ENCODE measurements at regions not wholly inside any gene's neighbourhood (a gene's known extent, or its start where the extent isn't known, plus 50 kb on each side); places are given as distances from the start of the nearest gene placed in this dataset.

DNA sequence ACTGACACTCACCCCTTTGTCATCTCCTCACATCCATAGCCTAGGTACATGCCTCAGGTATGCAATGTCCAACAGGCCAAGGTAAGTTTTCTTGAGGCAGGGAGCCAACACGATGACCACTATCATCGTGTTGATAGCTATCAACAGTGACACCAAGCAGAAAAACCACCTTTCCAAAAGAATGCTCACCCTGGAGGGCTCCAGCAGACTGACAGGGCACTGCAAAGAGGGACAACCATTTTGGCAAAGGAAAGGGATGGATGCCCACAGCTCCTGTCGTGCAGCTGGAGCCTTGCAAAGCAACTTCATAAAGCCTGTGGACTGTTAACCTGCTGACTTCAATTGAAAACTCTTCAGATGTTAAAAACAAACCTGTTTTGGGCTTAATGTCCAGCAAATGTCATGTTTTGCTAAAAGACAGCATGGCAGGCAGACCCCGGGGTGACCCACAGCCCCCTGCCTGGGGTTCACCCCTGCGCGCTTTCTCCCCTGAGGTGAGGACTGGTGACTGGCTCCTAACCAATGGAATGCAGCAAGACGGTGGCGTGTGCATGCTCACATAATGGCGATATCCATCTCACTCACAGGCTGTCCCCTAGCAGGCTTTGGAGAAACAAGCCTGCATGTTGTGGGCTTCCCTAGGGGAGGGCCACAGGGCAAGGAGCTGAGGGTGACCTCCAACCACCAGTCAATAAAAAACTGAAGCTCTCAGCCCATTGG is 293.8 kb downstream of the TCERG1L start:
- Histone ChIP-seq H3K36me3 (ENCODE audit: insufficient read depth, low read length) (no peaks in the 10 kb centered on the region), H3K4me3 (ENCODE audit: low read depth, low read length, poor library complexity, severe bottlenecking) (no peak overlapping the region), H4K20me1 (ENCODE audit: insufficient read depth, low read length) (no peaks in the 10 kb centered on the region), H3K9me3 (ENCODE audit: low read length) (no peaks in the 10 kb centered on the region), H2AFZ (ENCODE audit: low read length) (no peak overlapping the region), H3K27ac (ENCODE audit: low read depth, low read length, poor library complexity, severe bottlenecking) (no peak overlapping the region), H3K79me2 (ENCODE audit: insufficient read depth, low read depth, low read length) (no peaks in the 10 kb centered on the region), H3K9me2 (ENCODE audit: insufficient read depth, low read length) (no peaks in the 10 kb centered on the region), H3K4me1 (ENCODE audit: insufficient read depth, low read length, poor library complexity, severe bottlenecking) (no peaks in the 10 kb centered on the region), H3K4me2 (ENCODE audit: low read length) (no peak overlapping the region)
- no TSS peak for BruUV-seq (replicated peaks)
- intact Hi-C loops (cut with micrococcal nuclease; ENCODE audit: unreplicated experiment): no loop called here
- ChIA-PET POLR2A (no interaction called here), CTCF (ENCODE audit: unreplicated experiment) (no interaction called here)
- TF ChIP-seq EZH2phosphoT487 (IDR thresholded peaks at IDR 0.05; ENCODE audit: borderline replicate concordance, low read depth, low read length): no peak
- TF ChIP-seq, protein P1, sequence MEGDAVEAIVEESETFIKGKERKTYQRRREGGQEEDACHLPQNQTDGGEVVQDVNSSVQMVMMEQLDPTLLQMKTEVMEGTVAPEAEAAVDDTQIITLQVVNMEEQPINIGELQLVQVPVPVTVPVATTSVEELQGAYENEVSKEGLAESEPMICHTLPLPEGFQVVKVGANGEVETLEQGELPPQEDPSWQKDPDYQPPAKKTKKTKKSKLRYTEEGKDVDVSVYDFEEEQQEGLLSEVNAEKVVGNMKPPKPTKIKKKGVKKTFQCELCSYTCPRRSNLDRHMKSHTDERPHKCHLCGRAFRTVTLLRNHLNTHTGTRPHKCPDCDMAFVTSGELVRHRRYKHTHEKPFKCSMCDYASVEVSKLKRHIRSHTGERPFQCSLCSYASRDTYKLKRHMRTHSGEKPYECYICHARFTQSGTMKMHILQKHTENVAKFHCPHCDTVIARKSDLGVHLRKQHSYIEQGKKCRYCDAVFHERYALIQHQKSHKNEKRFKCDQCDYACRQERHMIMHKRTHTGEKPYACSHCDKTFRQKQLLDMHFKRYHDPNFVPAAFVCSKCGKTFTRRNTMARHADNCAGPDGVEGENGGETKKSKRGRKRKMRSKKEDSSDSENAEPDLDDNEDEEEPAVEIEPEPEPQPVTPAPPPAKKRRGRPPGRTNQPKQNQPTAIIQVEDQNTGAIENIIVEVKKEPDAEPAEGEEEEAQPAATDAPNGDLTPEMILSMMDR (conservative IDR thresholded peaks at IDR 0.05; ENCODE audit: low read length): no peak
- no peak for DNase-seq (ENCODE audit: low spot score)

DNA sequence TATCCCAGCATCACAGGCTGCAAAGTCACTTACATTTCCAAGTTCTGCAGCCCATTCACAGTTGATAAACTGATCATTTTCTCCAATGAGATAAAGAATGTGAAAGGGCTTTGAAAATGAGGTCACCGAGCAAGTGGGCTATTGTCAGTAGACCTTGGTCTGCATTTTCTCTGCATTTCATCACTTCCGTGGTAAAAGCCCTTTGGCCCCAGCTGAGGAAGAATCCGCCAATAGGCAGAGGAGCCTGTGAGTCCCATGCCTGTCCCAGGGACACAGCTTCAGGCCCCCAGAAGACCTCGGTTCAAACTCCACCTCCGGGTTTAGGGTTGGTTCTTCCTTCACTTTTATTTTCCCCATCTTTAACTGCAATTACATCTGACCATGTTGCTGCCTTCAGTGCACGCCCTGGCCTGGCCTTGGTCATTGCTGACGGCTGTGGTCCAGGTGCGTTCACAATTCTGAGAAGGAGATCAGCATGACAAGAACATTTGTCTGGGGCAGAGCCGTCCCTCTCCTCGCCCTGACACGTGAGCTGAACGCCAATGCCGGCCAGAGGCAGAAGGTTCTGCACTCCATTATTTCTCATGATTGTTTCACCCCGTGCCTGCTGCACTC is 292.5 kb downstream of the TCERG1L start:
- no TSS peak for BruUV-seq (replicated peaks)
- H3K27ac ChIP-seq (ENCODE audit: low read depth, low read length, poor library complexity, severe bottlenecking): no peak overlapping the region
- intact Hi-C loops (cut with micrococcal nuclease; ENCODE audit: unreplicated experiment): no loop called here
- no peaks in the 10 kb centered on the region for H4K20me1 ChIP-seq (ENCODE audit: insufficient read depth, low read length)
- H3K79me2 ChIP-seq (ENCODE audit: insufficient read depth, low read depth, low read length): no peaks in the 10 kb centered on the region
- no peaks in the 10 kb centered on the region for H3K36me3 ChIP-seq (ENCODE audit: insufficient read depth, low read length)
- H3K4me3 ChIP-seq (ENCODE audit: low read depth, low read length, poor library complexity, severe bottlenecking): no peak overlapping the region
- ChIA-PET POLR2A (no interaction called here), CTCF (ENCODE audit: unreplicated experiment) (no interaction called here)
- H2AFZ ChIP-seq (ENCODE audit: low read length): no peak overlapping the region
- no peaks in the 10 kb centered on the region for H3K4me1 ChIP-seq (ENCODE audit: insufficient read depth, low read length, poor library complexity, severe bottlenecking)
- TF ChIP-seq EZH2phosphoT487 (IDR thresholded peaks at IDR 0.05; ENCODE audit: borderline replicate concordance, low read depth, low read length): no peak
- TF ChIP-seq, protein P1 (conservative IDR thresholded peaks at IDR 0.05; ENCODE audit: low read length): no peak
- H3K9me3 ChIP-seq (ENCODE audit: low read length): no peaks in the 10 kb centered on the region
- no peak overlapping the region for H3K4me2 ChIP-seq (ENCODE audit: low read length)
- no peaks in the 10 kb centered on the region for H3K9me2 ChIP-seq (ENCODE audit: insufficient read depth, low read length)
- no peak for DNase-seq (ENCODE audit: low spot score)

DNA sequence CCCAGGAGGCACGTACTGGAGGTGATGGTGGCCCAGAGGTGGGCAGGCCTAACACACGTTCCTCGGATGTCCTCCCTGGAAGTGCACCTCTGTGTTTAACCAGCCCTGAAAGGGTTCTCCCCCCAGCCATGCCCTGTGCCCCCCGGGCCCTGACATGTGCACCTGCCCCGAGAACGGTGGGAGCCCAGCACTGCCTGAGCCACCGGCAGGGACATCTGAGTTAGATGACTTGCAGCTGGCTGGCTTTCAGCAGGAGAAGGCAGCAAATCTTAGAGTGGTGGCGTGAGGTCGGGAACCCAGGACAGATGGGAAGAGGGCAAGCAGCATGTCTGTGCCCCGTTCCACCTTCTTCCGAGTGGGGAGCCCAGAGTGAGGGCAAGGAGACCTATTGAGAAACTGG is 291.8 kb downstream of the TCERG1L start:
- ChIA-PET POLR2A (no interaction called here), CTCF (ENCODE audit: unreplicated experiment) (no interaction called here)
- Histone ChIP-seq H3K27ac (ENCODE audit: low read depth, low read length, poor library complexity, severe bottlenecking) (no peak overlapping the region), H3K9me2 (ENCODE audit: insufficient read depth, low read length) (no peaks in the 10 kb centered on the region), H4K20me1 (ENCODE audit: insufficient read depth, low read length) (no peaks in the 10 kb centered on the region), H3K4me1 (ENCODE audit: insufficient read depth, low read length, poor library complexity, severe bottlenecking) (no peaks in the 10 kb centered on the region), H3K9me3 (ENCODE audit: low read length) (no peaks in the 10 kb centered on the region), H3K4me3 (ENCODE audit: low read depth, low read length, poor library complexity, severe bottlenecking) (no peak overlapping the region), H3K36me3 (ENCODE audit: insufficient read depth, low read length) (no peaks in the 10 kb centered on the region), H2AFZ (ENCODE audit: low read length) (no peak overlapping the region), H3K79me2 (ENCODE audit: insufficient read depth, low read depth, low read length) (no peaks in the 10 kb centered on the region), H3K4me2 (ENCODE audit: low read length) (no peak overlapping the region)
- intact Hi-C loops (cut with micrococcal nuclease; ENCODE audit: unreplicated experiment): no loop called here
- DNase-seq (ENCODE audit: low spot score): no peak
- no TSS peak for BruUV-seq (replicated peaks)
- TF ChIP-seq, protein P1 (conservative IDR thresholded peaks at IDR 0.05; ENCODE audit: low read length): no peak
- no peak for TF ChIP-seq EZH2phosphoT487 (IDR thresholded peaks at IDR 0.05; ENCODE audit: borderline replicate concordance, low read depth, low read length)
